Lower leg skin (tissue), 3 donors: ENCODE measurements at regions not wholly inside any gene's neighbourhood (a gene's known extent, or its start where the extent isn't known, plus 50 kb on each side); places are given as distances from the start of the nearest gene placed in this dataset.

Experiments
- CTCF ChIP-seq, 3 donors: fragments of 450-650 bp; IDR thresholded peaks; one replicate each; pipeline ENCODE4 v1.5.1; 2016; ENCODE audit warnings: antibody characterized with exemption in 3 of 3, mild to moderate bottlenecking in 3 of 3, moderate library complexity in 2 of 3
- POLR2A ChIP-seq, 2 donors: fragments of 450-650 bp; IDR thresholded peaks; one replicate each; pipeline ENCODE4 v1.6.1; 2016 to 2017; ENCODE audit warnings: antibody characterized with exemption in 2 of 2, mild to moderate bottlenecking in 1 of 2, moderate library complexity in 1 of 2

- TF ChIP-seq CTCF (IDR thresholded peaks at IDR 0.05) (no peak), POLR2A (IDR thresholded peaks at IDR 0.05) (no peak)
Measured at GRCh38 chr1:232339073-232339472, 290.9 kb downstream of the SIPA1L2 start.
